K562 (cell line): ENCODE measurements at regions not wholly inside any gene's neighbourhood (a gene's known extent, or its start where the extent isn't known, plus 50 kb on each side); places are given as distances from the start of the nearest gene placed in this dataset.

Experiments
- ATAC-seq: fragments of 200-7000 bp; cut with Tn5 transposase; 3 replicates; pipeline ENCODE4 v1.9.1; 2020; ENCODE audit warnings: moderate library complexity
- BruUV-seq: library from RNA; stranded (reverse); fragments of 400-500 nt; replicated peaks from 2 replicates; lab custom pipeline; 2021; lab: Mats Ljungman, UMichigan
- CTCF ChIA-PET: fragments of 300-600 bp; formaldehyde crosslinking; extraction: SDS; loops from one replicate; lab custom pipeline; 2021; ENCODE audit warnings: low intra/inter-chr PET ratio; lab: Yijun Ruan, JAX
- POLR2A ChIA-PET: fragments of 300-600, 350-650 bp; sonication (Branson Sonifier 250); formaldehyde crosslinking; extraction: SDS; loops from one replicate; lab custom pipeline; 2021; ENCODE audit warnings: antibody characterized with exemption, inconsistent platforms; lab: Yijun Ruan, JAX
- DNase-seq, 4 experiments: peaks; one replicate each; pipeline versions ENCODE4 v3.0.0 to v3.0.0-alpha.2; 2011 to 2018; ENCODE audit warnings: low spot score in 3 of 4, mixed read lengths in 3 of 4; ENCODE audit errors: extremely low read depth in 1 of 4
- FAIRE-seq: peaks from 2 replicates; lab custom pipeline; 2011; peaks lifted over from hg19 to GRCh38; lab: Jason Lieb, UNC
- H2AFZ ChIP-seq: 2 replicates; pipeline ENCODE4 v1.6.0; 2011; ENCODE audit warnings: low read depth, low read length, control low read depth, inconsistent platforms
- H3K27ac ChIP-seq: fragments of 200-600 bp; 3 replicates; pipeline ENCODE4 v1.8.0; 2011; ENCODE audit warnings: low read depth, mild to moderate bottlenecking, control low read depth, inconsistent platforms, low read length, moderate library complexity, mixed read lengths; ENCODE audit errors: extremely low read depth
- H3K27me3 ChIP-seq, 2 experiments: fragments of 300-600 bp in 1 of 2; 2 replicates in 1 of 2; 3 replicates in 1 of 2; pipeline versions ENCODE4 v1.6.0 to v1.8.0; 2011; ENCODE audit warnings: inconsistent platforms in 2 of 2, low read length in 2 of 2, mild to moderate bottlenecking in 1 of 2, mixed read lengths in 1 of 2, moderate library complexity in 1 of 2; ENCODE audit not compliant: control insufficient read depth in 2 of 2, insufficient read depth in 2 of 2
- H3K36me3 ChIP-seq: fragments of 300-600 bp; 3 replicates; pipeline ENCODE4 v1.8.0; 2011; ENCODE audit warnings: mild to moderate bottlenecking, low read length, inconsistent platforms; ENCODE audit not compliant: control insufficient read depth, insufficient read depth
- H3K4me1 ChIP-seq, 2 experiments: fragments of 200-600 bp in 1 of 2; replicated peaks in 1 of 2; 2 replicates in 1 of 2; 3 replicates in 1 of 2; pipeline versions ENCODE4 v1.5.1 to v1.8.0; 2011; ENCODE audit warnings: inconsistent platforms in 2 of 2, low read length in 2 of 2, mild to moderate bottlenecking in 1 of 2, mixed read lengths in 1 of 2, moderate library complexity in 1 of 2; ENCODE audit not compliant: control insufficient read depth in 2 of 2, insufficient read depth in 2 of 2
- H3K4me2 ChIP-seq: 2 replicates; pipeline ENCODE4 v1.6.1; 2011; ENCODE audit warnings: low read length, control low read depth, inconsistent platforms, mixed read lengths; ENCODE audit not compliant: insufficient read depth
- H3K4me3 ChIP-seq: fragments of 200-600 bp; sonication (generic), shearing (Covaris generic); 2 replicates; pipeline ENCODE4 v1.5.1; 2016; ENCODE audit warnings: control low read depth, inconsistent platforms
- H3K79me2 ChIP-seq: fragments of 200-600 bp; 3 replicates; pipeline ENCODE4 v1.8.0; 2011; ENCODE audit warnings: low read length, inconsistent platforms; ENCODE audit not compliant: control insufficient read depth, insufficient read depth
- H3K9ac ChIP-seq, 2 experiments: 2 replicates each; pipeline versions ENCODE4 v1.6.0 to v1.6.1; 2011; ENCODE audit warnings: low read depth in 2 of 2, low read length in 2 of 2, control low read depth in 1 of 2, inconsistent platforms in 1 of 2, mild to moderate bottlenecking in 1 of 2, mixed read lengths in 1 of 2; ENCODE audit not compliant: insufficient read depth in 1 of 2
- H3K9me1 ChIP-seq: one replicate; pipeline ENCODE4 v1.6.0; 2011; ENCODE audit warnings: inconsistent platforms, mild to moderate bottlenecking, low read length, moderate library complexity; ENCODE audit not compliant: control insufficient read depth, insufficient read depth
- H3K9me3 ChIP-seq: replicated peaks from 2 replicates; pipeline ENCODE4 v1.5.1; 2011; ENCODE audit warnings: low read depth, low read length, inconsistent platforms; ENCODE audit not compliant: control insufficient read depth, insufficient read depth
- H4K20me1 ChIP-seq: replicated peaks from 2 replicates; pipeline ENCODE4 v1.6.1; 2011; ENCODE audit warnings: low read length, inconsistent platforms, mixed read lengths; ENCODE audit not compliant: control insufficient read depth, insufficient read depth
- ATF1 ChIP-seq, 2 experiments: fragments of 450-650 bp in 1 of 2; IDR thresholded peaks; 2 replicates each; pipeline ENCODE4 v1.6.1; 2016; ENCODE audit warnings: missing compliant biosample characterization in 1 of 2, missing genetic modification characterization in 1 of 2
- HCFC1 ChIP-seq: IDR thresholded peaks from 2 replicates; pipeline ENCODE4 v1.6.1; 2012; ENCODE audit warnings: low read depth, low read length, improper control_type of control experiment
- HNRNPH1 ChIP-seq: fragments of 200-400 bp; formaldehyde crosslinking; optimal IDR thresholded peaks from 2 replicates; pipeline ENCODE3; 2017; ENCODE audit warnings: low read depth, mild to moderate bottlenecking, low read length, moderate library complexity
- KLF13 ChIP-seq: fragments of 450-650 bp; IDR thresholded peaks from 2 replicates; pipeline ENCODE4 v1.6.1; 2016; ENCODE audit warnings: missing genetic modification characterization, low read depth, mild to moderate bottlenecking, missing compliant biosample characterization, moderate library complexity, borderline replicate concordance
- MTA1 ChIP-seq: fragments of 450-650 bp; IDR thresholded peaks from 2 replicates; pipeline ENCODE4 v1.6.1; 2017; ENCODE audit warnings: borderline replicate concordance
- NCOR1 ChIP-seq: fragments of 450-650 bp; IDR thresholded peaks from 2 replicates; pipeline ENCODE4 v1.6.1; 2016; ENCODE audit warnings: mild to moderate bottlenecking, moderate library complexity
- POLR2B ChIP-seq: fragments of 450-650 bp; IDR thresholded peaks from 2 replicates; pipeline ENCODE4 v1.6.1; 2018; ENCODE audit warnings: low read depth; ENCODE audit not compliant: partially characterized antibody
- TAF15 ChIP-seq: fragments of 200-400 bp; formaldehyde crosslinking; IDR thresholded peaks from 2 replicates; pipeline ENCODE4 v1.6.1; 2017; ENCODE audit warnings: mild to moderate bottlenecking, low read depth, low read length, moderate library complexity
- ZNF699 ChIP-seq: fragments of 250-450 bp; sonication (Bioruptor Pico); IDR thresholded peaks from 2 replicates; pipeline ENCODE4 v1.8.0; 2021; ENCODE audit warnings: mild to moderate bottlenecking, moderate library complexity; ENCODE audit not compliant: insufficient replicate concordance
- WGBS: fragments of 100-300 bp; shearing (Covaris generic); methylation state at CpG from one replicate; pipeline ENCODE4 v1.1.6; 2016; ENCODE audit warnings: low coverage, mixed read lengths; ENCODE audit not compliant: insufficient coverage; ENCODE audit errors: missing lambda C conversion rate; 5-methylcytosine and 5-hydroxymethylcytosine counted together
- in situ Hi-C: fragments of 300-500 bp; cut with MboI; formaldehyde crosslinking; loops from 4 replicates; pipeline ENCODE4 v1.15.0; 2018; ENCODE audit warnings: inconsistent platforms, mixed read lengths
- intact Hi-C: fragments of 100-400 bp; cut with micrococcal nuclease; formaldehyde crosslinking; loops from 2 replicates; pipeline ENCODE4 v1.14.2; 2022
- TF ChIP-seq, protein P1 (sequence below): fragments of 450-650 bp; IDR thresholded peaks from 2 replicates; pipeline ENCODE4 v1.6.1; 2018; ENCODE audit not compliant: partially characterized antibody
- TF ChIP-seq, protein P2 (sequence below): IDR thresholded peaks from 2 replicates; pipeline ENCODE4 v1.6.1; 2012; ENCODE audit warnings: low read depth, low read length, improper control_type of control experiment, borderline replicate concordance
- TF ChIP-seq, protein P3 (sequence below): fragments of 250-450 bp; sonication (Bioruptor Pico); IDR thresholded peaks from 2 replicates; pipeline ENCODE4 v1.4.0; 2020
- TF ChIP-seq, protein P4 (sequence below), 3 experiments: fragments of 200-800 bp in 1 of 3; sonication (Bioruptor generic) in 1 of 3; sonication (generic) in 1 of 3; formaldehyde crosslinking in 1 of 3; IDR thresholded peaks; 2 replicates each; pipeline versions ENCODE4 v1.6.1 to v1.8.0; 2016 to 2022; ENCODE audit warnings: mild to moderate bottlenecking in 2 of 3, missing compliant biosample characterization in 2 of 3, missing genetic modification characterization in 2 of 3, missing genetic modification reagents in 1 of 3

DNA sequence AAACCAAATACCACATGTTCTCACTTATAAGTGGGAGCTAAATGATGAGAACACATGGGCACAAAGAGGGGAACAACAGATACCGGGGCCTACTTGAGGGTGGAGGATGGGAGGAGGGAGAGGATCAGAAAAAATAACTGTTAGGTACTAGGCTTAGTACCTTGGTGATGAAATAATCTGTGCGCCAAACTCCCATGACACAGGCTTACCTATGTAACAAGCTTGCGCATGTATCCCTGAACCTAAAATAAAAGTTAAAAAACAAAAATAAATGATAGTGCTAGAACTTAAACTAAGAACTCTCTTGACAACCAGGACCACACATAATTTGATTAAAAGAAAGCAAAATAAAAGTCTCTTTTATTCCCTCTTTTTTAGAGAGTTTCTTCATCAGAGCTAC is 150.6 kb downstream of the CHIC2 start:
- no TSS peak for BruUV-seq

More for the DNA sequence above, 150.6 kb downstream of the CHIC2 start:
- H4K20me1 ChIP-seq: no peaks in the 10 kb centered on the region; the same call in 1 of the 2 replicates
- 0% methylated on average over 3 of the region's 3 CpGs for WGBS
- no peak overlapping the region for H3K9ac ChIP-seq
- H3K4me2 ChIP-seq: no peak overlapping the region
- DNase-seq: no peak
- H3K9me1 ChIP-seq: no peaks in the 10 kb centered on the region
- no peak for ATAC-seq
- peaks cover 2 to 4% of the 10 kb centered on the region in 2 experiments; a peak in 2 of 5 replicates for H3K27me3 ChIP-seq
- H3K4me3 ChIP-seq: no peak overlapping the region
- H3K4me1 ChIP-seq: peaks cover 0 to 4% of the 10 kb centered on the region in 2 experiments; a peak in 1 of 5 replicates
- intact Hi-C loops (no loop called here), in situ Hi-C loops (no loop called here)
- no peak overlapping the region for H3K27ac ChIP-seq
- TF ChIP-seq POLR2B: no peak
- TF ChIP-seq KLF13 (tag): no peak
- TF ChIP-seq, protein P1, sequence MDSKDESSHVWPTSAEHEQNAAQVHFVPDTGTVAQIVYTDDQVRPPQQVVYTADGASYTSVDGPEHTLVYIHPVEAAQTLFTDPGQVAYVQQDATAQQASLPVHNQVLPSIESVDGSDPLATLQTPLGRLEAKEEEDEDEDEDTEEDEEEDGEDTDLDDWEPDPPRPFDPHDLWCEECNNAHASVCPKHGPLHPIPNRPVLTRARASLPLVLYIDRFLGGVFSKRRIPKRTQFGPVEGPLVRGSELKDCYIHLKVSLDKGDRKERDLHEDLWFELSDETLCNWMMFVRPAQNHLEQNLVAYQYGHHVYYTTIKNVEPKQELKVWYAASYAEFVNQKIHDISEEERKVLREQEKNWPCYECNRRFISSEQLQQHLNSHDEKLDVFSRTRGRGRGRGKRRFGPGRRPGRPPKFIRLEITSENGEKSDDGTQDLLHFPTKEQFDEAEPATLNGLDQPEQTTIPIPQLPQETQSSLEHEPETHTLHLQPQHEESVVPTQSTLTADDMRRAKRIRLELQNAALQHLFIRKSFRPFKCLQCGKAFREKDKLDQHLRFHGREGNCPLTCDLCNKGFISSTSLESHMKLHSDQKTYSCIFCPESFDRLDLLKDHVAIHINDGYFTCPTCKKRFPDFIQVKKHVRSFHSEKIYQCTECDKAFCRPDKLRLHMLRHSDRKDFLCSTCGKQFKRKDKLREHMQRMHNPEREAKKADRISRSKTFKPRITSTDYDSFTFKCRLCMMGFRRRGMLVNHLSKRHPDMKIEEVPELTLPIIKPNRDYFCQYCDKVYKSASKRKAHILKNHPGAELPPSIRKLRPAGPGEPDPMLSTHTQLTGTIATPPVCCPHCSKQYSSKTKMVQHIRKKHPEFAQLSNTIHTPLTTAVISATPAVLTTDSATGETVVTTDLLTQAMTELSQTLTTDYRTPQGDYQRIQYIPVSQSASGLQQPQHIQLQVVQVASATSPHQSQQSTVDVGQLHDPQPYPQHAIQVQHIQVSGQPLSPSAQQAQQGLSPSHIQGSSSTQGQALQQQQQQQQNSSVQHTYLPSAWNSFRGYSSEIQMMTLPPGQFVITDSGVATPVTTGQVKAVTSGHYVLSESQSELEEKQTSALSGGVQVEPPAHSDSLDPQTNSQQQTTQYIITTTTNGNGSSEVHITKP: no peak
- TF ChIP-seq ZNF699: no peak
- no peak for TF ChIP-seq ATF1 (CRISPR knock-in tag; IDR thresholded peaks at IDR 0.05)
- no peak for TF ChIP-seq ATF1 (tag; IDR thresholded peaks at IDR 0.05)
- TF ChIP-seq, protein P2, sequence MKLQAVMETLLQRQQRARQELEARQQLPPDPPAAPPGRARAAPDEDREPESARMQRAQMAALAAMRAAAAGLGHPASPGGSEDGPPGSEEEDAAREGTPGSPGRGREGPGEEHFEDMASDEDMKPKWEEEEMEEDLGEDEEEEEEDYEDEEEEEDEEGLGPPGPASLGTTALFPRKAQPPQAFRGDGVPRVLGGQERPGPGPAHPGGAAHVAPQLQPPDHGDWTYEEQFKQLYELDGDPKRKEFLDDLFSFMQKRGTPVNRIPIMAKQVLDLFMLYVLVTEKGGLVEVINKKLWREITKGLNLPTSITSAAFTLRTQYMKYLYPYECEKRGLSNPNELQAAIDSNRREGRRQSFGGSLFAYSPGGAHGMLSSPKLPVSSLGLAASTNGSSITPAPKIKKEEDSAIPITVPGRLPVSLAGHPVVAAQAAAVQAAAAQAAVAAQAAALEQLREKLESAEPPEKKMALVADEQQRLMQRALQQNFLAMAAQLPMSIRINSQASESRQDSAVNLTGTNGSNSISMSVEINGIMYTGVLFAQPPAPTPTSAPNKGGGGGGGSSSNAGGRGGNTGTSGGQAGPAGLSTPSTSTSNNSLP: no peak
- no peak for TF ChIP-seq MTA1
- no peak for TF ChIP-seq HCFC1
- TF ChIP-seq, protein P3, sequence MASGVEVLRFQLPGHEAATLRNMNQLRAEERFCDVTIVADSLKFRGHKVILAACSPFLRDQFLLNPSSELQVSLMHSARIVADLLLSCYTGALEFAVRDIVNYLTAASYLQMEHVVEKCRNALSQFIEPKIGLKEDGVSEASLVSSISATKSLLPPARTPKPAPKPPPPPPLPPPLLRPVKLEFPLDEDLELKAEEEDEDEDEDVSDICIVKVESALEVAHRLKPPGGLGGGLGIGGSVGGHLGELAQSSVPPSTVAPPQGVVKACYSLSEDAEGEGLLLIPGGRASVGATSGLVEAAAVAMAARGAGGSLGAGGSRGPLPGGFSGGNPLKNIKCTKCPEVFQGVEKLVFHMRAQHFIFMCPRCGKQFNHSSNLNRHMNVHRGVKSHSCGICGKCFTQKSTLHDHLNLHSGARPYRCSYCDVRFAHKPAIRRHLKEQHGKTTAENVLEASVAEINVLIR (CRISPR knock-in tag): no peak
- TF ChIP-seq NCOR1: no peak
- no peak for TF ChIP-seq HNRNPH1
- no peak for TF ChIP-seq TAF15
- TF ChIP-seq, protein P4, sequence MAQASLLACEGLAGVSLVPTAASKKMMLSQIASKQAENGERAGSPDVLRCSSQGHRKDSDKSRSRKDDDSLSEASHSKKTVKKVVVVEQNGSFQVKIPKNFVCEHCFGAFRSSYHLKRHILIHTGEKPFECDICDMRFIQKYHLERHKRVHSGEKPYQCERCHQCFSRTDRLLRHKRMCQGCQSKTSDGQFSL (CRISPR knock-in tag; IDR thresholded peaks at IDR 0.05): no peak
- TF ChIP-seq, protein P4 (tag; IDR thresholded peaks at IDR 0.05): no peak
- ChIA-PET POLR2A (no interaction called here), CTCF (no interaction called here)
- no peaks in the 10 kb centered on the region for H3K36me3 ChIP-seq
- H3K9me3 ChIP-seq: no peaks in the 10 kb centered on the region
- FAIRE-seq: no peak
- no peaks in the 10 kb centered on the region for H3K79me2 ChIP-seq
- no peak overlapping the region for H2AFZ ChIP-seq
